Muscle of leg (tissue), 3 donors: ENCODE measurements at regions not wholly inside any gene's neighbourhood (a gene's known extent, or its start where the extent isn't known, plus 50 kb on each side); places are given as distances from the start of the nearest gene placed in this dataset.
"Not testable (repeated sequence)": the region's sequence is repeated elsewhere in the genome, so short reads cannot be mapped to it uniquely, and the experiment has no call there.

Experiments used
- DNase-seq: peaks from one replicate; pipeline ENCODE4 v3.0.0; 2013
- H3K27ac ChIP-seq: one replicate; pipeline ENCODE4 v1.5.1; 2013; ENCODE audit warnings: mild to moderate bottlenecking, low read length, control low read depth
- H3K27me3 ChIP-seq: one replicate; pipeline ENCODE4 v1.6.1; 2013; ENCODE audit warnings: low read length; ENCODE audit not compliant: control insufficient read depth, insufficient read depth
- H3K36me3 ChIP-seq: one replicate; pipeline ENCODE4 v1.6.1; 2013; ENCODE audit warnings: low read length; ENCODE audit not compliant: control insufficient read depth, insufficient read depth
- H3K4me1 ChIP-seq: one replicate; pipeline ENCODE4 v1.6.1; 2013; ENCODE audit warnings: low read length; ENCODE audit not compliant: control insufficient read depth, insufficient read depth
- H3K4me3 ChIP-seq: one replicate; pipeline ENCODE4 v1.5.1; 2013; ENCODE audit warnings: low read length, control low read depth
- H3K9me3 ChIP-seq: replicated peaks from 2 replicates; pipeline ENCODE4 v1.6.1; 2013; ENCODE audit warnings: low read depth, low read length; ENCODE audit not compliant: control insufficient read depth
- WGBS: methylation state at CpG from one replicate; pipeline ENCODE4 v1.1.5; 2013; ENCODE audit warnings: missing lambda C conversion rate; ENCODE audit not compliant: insufficient coverage; 5-methylcytosine and 5-hydroxymethylcytosine counted together

- no CpG with 5 or more reads among the region's 2 CpGs for WGBS
- H3K27me3 ChIP-seq: no peaks in the 10 kb centered on the region
Measured at GRCh38 chr4:75343333-75343732, 170.9 kb downstream of the RCHY1 start.

DNA sequence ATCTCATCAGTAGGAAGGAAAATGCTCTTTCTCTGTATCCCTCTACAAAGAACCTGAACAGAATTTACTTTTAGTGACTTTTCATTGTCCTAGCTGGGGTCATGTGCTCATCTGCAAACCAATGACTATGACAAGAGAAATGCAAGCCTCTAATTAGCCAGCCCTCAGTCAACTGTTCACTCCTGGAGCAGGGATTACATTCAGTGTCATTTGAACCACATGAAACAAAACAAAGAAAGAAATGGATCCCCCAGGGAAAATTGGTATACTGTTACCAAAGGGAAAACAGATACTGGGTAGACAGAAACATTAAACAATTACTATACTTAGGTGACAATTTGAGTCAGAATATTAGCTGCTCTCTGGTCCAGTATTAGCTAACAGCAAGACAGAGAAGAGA lies 173.6 kb downstream of the RCHY1 start:
- no peak for DNase-seq
- Histone ChIP-seq H3K36me3 (no peaks in the 10 kb centered on the region), H3K9me3 (no peaks in the 10 kb centered on the region), H3K4me1 (no peaks in the 10 kb centered on the region), H3K27ac (no peak overlapping the region), H3K27me3 (no peaks in the 10 kb centered on the region), H3K4me3 (no peak overlapping the region)

More at GRCh38 chr4:75343333-75343732, 170.9 kb downstream of the RCHY1 start:
- Histone ChIP-seq H3K4me1 (no peaks in the 10 kb centered on the region), H3K27ac (no peak overlapping the region), H3K36me3 (no peaks in the 10 kb centered on the region), H3K4me3 (no peak overlapping the region), H3K9me3 (no peaks in the 10 kb centered on the region)
- no peak for DNase-seq

DNA sequence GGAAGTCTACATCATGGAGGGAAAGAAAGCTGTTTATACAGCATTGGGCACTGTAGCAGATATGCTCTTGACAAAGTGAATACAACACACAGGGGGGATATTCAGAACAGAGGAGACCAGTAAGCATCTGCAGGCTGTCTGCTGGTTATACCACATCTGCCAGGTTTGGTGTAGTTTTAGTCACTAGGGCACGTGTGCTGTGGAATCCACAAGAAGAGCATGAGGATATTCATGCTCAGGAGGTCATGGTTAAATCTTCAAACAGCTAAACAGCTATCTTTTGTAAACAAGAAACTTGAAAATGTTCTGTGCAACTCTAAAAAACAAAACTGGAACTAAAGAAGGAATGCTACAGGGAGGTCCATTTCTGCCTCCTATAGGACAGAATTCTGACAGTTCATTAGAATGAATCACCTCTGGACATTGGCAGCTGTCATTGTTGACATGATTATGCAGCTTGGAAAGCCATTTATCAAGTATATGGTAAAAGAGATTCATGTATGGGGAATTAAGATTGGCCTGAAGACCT lies 175.8 kb downstream of the RCHY1 start:
- Histone ChIP-seq H3K27ac (no peak overlapping the region), H3K36me3 (no peaks in the 10 kb centered on the region), H3K4me3 (no peak overlapping the region), H3K4me1 (no peaks in the 10 kb centered on the region), H3K27me3 (no peaks in the 10 kb centered on the region), H3K9me3 (no peaks in the 10 kb centered on the region)
- WGBS: no CpG with 5 or more reads among the region's 1 CpG
- DNase-seq: no peak

DNA sequence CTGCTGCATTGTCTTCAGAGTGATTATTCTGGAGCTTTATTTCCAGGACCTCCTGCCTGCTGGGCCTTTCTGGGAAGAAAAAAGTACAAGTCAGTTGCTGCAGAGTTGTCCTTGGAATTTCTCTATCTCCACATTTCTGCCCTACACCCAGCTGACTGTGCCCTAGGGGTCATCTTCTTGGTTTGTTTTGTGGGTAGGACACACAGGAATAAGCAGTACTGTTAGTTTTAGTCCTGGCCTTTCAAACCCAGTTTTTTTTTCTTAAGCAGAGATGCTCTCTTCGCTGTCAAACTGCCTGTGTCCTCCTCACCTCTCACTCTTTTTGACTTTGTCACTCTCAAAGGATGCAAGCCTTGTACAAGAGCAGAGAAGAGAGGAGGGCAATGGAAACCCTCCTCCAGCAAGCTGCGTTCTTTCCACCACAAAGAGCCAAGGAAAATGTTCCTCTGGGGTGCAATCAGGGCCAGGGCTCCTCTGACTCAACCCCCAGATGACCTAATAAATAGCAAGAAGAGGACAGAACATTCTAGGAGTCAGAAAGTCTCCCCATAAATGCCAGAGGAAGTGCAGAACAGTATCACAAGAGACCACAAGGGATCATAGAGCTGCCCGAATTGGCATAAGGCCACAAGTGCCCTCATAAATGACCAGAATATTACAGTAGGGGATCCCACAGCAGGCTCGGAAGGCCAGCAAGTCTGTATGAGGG lies 186.2 kb downstream of the RCHY1 start:
- WGBS: 55% methylated on average over 2 of the region's 4 CpGs
- DNase-seq: no peak
- Histone ChIP-seq H3K4me1 (peaks cover 4% of the 10 kb centered on the region), H3K9me3 (peaks cover 3% of the 10 kb centered on the region), H3K4me3 (no peak overlapping the region), H3K27ac (no peak overlapping the region), H3K27me3 (no peaks in the 10 kb centered on the region), H3K36me3 (no peaks in the 10 kb centered on the region)

DNA sequence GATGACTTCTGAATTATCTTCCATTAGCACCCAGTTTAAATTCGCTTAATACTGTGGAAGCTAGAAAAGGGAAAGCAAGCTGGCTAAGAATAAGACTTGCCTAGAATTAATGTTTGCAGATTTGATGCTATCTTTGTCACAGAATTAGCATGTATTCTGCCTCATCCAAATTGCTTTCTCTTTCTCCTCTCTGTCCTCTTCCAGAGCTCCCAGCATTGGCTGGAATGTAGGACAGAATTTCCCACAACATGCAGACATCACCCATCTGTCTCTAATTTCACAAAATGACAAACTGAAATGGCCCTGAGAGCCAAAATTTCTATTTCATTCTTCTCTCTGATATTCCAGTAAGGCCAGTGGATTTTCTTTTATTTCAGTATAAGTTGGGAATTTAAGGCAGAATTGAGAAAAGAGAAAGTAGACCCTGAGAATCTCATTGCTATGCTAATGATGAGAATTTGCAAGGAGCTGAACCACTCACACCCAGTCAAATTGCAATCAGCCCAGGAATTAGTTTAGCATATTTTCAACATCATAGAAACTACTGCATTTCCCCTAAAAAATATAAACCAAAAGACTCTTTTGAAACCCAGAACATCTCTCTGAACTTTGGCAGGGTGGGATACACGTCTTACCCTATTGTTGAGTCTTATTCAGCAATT lies 188.8 kb downstream of the RCHY1 start:
- no CpG with 5 or more reads among the region's 2 CpGs for WGBS

DNA sequence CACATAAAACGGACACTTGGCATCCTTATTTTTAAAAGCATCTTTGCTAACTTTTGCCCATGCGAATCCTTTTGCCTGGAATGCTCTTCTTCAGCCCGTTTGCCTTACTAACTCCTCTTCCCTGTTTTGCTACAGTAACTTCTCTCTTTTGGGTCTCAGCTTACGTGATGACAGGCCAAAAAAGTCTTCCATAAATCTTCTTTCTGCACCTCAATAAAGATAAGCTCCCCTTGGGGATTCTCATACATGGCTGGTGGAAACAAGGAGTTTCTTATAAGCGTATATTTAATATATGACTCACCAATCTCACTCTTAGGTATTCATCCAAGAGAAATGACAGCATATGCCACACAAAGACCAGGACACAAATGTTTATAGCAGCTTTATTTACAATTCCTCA lies 192.7 kb downstream of the RCHY1 start:
- WGBS: 44% methylated on average over 3 of the region's 5 CpGs
- Histone ChIP-seq H3K27ac (no peak overlapping the region), H3K36me3 (no peaks in the 10 kb centered on the region), H3K27me3 (no peaks in the 10 kb centered on the region), H3K9me3 (no peaks in the 10 kb centered on the region), H3K4me3 (no peak overlapping the region), H3K4me1 (peaks cover 4% of the 10 kb centered on the region)
- no peak for DNase-seq

More for the DNA sequence above, 188.8 kb downstream of the RCHY1 start:
- peak; percentile 36 for DNase-seq
- Histone ChIP-seq H3K4me3 (no peak overlapping the region), H3K36me3 (no peaks in the 10 kb centered on the region), H3K27ac (peak overlapping the region; percentile 9), H3K9me3 (no peaks in the 10 kb centered on the region), H3K27me3 (no peaks in the 10 kb centered on the region), H3K4me1 (peaks cover 4% of the 10 kb centered on the region)

DNA sequence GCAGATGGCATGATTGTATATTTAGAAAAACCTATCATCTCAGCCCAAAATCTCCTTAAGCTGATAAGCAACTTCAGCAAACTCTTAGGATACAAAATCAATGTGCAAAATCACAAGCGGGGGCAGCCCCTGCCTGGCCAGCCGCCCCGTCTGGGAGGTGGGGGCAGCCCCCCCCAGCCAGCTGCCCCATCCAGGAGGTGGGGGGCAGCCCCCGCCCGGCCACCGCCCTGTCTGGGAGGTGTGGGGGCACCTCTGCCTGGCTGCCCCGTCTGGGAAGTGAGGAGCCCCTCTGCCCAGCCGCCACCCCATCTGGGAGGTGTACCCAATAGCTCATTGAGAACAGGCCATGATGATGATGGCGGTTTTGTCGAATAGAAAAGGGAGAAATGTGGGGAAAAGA lies 196.6 kb downstream of the RCHY1 start:
- H3K4me1 ChIP-seq, H3K27ac ChIP-seq, DNase-seq, H3K4me3 ChIP-seq, H3K27me3 ChIP-seq, H3K9me3 ChIP-seq, H3K36me3 ChIP-seq: not testable (repeated sequence)
- 93% methylated on average over 6 of the region's 10 CpGs for WGBS

GRCh38 chr4:75308049-75308448 lies 206.2 kb downstream of the RCHY1 start:
- peaks cover 7% of the 10 kb centered on the region for H3K9me3 ChIP-seq
- DNase-seq: no peak
- WGBS: no CpG with 5 or more reads among the region's 1 CpG
- H3K4me1 ChIP-seq: no peaks in the 10 kb centered on the region
- H3K36me3 ChIP-seq: no peaks in the 10 kb centered on the region
- no peak overlapping the region for H3K27ac ChIP-seq
- no peaks in the 10 kb centered on the region for H3K27me3 ChIP-seq
- H3K4me3 ChIP-seq: no peak overlapping the region

GRCh38 chr4:75306506-75306905 lies 207.7 kb downstream of the RCHY1 start:
- no peak for DNase-seq
- WGBS: no CpG with 5 or more reads among the region's 3 CpGs
- no peaks in the 10 kb centered on the region for H3K27me3 ChIP-seq

GRCh38 chr4:75302648-75303047 lies 211.6 kb downstream of the RCHY1 start:
- H3K4me1 ChIP-seq: no peaks in the 10 kb centered on the region
- H3K36me3 ChIP-seq: no peaks in the 10 kb centered on the region
- no peaks in the 10 kb centered on the region for H3K27me3 ChIP-seq
- peaks cover 4% of the 10 kb centered on the region for H3K9me3 ChIP-seq
- H3K4me3 ChIP-seq: no peak overlapping the region
- H3K27ac ChIP-seq: no peak overlapping the region
- DNase-seq: no peak
- 67% methylated on average over 1 of the region's 2 CpGs for WGBS

More at GRCh38 chr4:75306506-75306905, 207.7 kb downstream of the RCHY1 start:
- Histone ChIP-seq H3K27ac (no peak overlapping the region), H3K36me3 (no peaks in the 10 kb centered on the region), H3K4me1 (no peaks in the 10 kb centered on the region), H3K4me3 (no peak overlapping the region), H3K9me3 (peaks cover 6% of the 10 kb centered on the region)
